ENCODE measurements at regions not wholly inside any gene's neighbourhood (a gene's known extent, or its start where the extent isn't known, plus 50 kb on each side); places are given as distances from the start of the nearest gene placed in this dataset.

GRCh38 chr13:23992781-23993679 is 95.7 kb upstream of the C1QTNF9B start:
- H3K4me3 ChIP-seq: no peak overlapping the region
- H3K9me3 ChIP-seq (ENCODE audit: low read depth): no peaks in the 10 kb centered on the region
- H3K27me3 ChIP-seq: no peaks in the 10 kb centered on the region
- no peaks in the 10 kb centered on the region for H3K9me2 ChIP-seq (replicated peaks; ENCODE audit: insufficient read depth)
- H3K79me2 ChIP-seq: no peaks in the 10 kb centered on the region
- H4K20me1 ChIP-seq (ENCODE audit: insufficient read depth, poor library complexity, severe bottlenecking): no peaks in the 10 kb centered on the region
- H3K36me3 ChIP-seq (replicated peaks; ENCODE audit: insufficient read depth, low read depth): no peaks in the 10 kb centered on the region
- H3K27ac ChIP-seq: peak overlapping the region; percentile 56
- peaks cover 27% of the 10 kb centered on the region for H3K4me1 ChIP-seq (ENCODE audit: insufficient read depth)
- no peak overlapping the region for H3K4me2 ChIP-seq
- DNase-seq (ENCODE audit: low spot score): no peak
- 86% methylated on average over 12 of the region's 12 CpGs for WGBS (ENCODE audit: low lambda C conversion rate, missing lambda C conversion rate)
- TF ChIP-seq EZH2phosphoT487 (IDR thresholded peaks at IDR 0.05; ENCODE audit: low read depth, severe bottlenecking, unreplicated experiment) (no peak), CTCF (IDR thresholded peaks at IDR 0.05; ENCODE audit: poor library complexity) (no peak), EZH2 (IDR thresholded peaks at IDR 0.05; ENCODE audit: borderline replicate concordance) (no peak)
- H2AFZ ChIP-seq: no peak overlapping the region

- Histone ChIP-seq H3K4me1 (ENCODE audit: insufficient read depth) (peaks cover 27% of the 10 kb centered on the region), H3K79me2 (no peaks in the 10 kb centered on the region), H3K4me2 (no peak overlapping the region), H3K27me3 (no peaks in the 10 kb centered on the region), H3K4me3 (no peak overlapping the region), H2AFZ (no peak overlapping the region), H4K20me1 (ENCODE audit: insufficient read depth, poor library complexity, severe bottlenecking) (no peaks in the 10 kb centered on the region), H3K9me3 (ENCODE audit: low read depth) (no peaks in the 10 kb centered on the region), H3K27ac (peak overlapping the region; percentile 56), H3K36me3 (replicated peaks; ENCODE audit: insufficient read depth, low read depth) (no peaks in the 10 kb centered on the region), H3K9me2 (replicated peaks; ENCODE audit: insufficient read depth) (no peaks in the 10 kb centered on the region)
- WGBS (ENCODE audit: low lambda C conversion rate, missing lambda C conversion rate): 100% methylated on average over 1 of the region's 1 CpG
- no peak for DNase-seq (ENCODE audit: low spot score)
- TF ChIP-seq CTCF (IDR thresholded peaks at IDR 0.05; ENCODE audit: poor library complexity) (no peak), EZH2phosphoT487 (IDR thresholded peaks at IDR 0.05; ENCODE audit: low read depth, severe bottlenecking, unreplicated experiment) (no peak)
Observed at GRCh38 chr13:23993680-23993985, 96.3 kb upstream of the C1QTNF9B start.

- no peak for DNase-seq (ENCODE audit: low spot score)
- peaks cover 22% of the 10 kb centered on the region for H3K4me1 ChIP-seq (ENCODE audit: insufficient read depth)
- no peak overlapping the region for H3K4me3 ChIP-seq
- H3K27ac ChIP-seq: no peak overlapping the region
- H3K36me3 ChIP-seq (replicated peaks; ENCODE audit: insufficient read depth, low read depth): no peaks in the 10 kb centered on the region
- no peak overlapping the region for H3K4me2 ChIP-seq
- TF ChIP-seq EZH2 (IDR thresholded peaks at IDR 0.05; ENCODE audit: borderline replicate concordance): no peak
- no peak for TF ChIP-seq CTCF (IDR thresholded peaks at IDR 0.05; ENCODE audit: poor library complexity)
- no peak for TF ChIP-seq EZH2phosphoT487 (IDR thresholded peaks at IDR 0.05; ENCODE audit: low read depth, severe bottlenecking, unreplicated experiment)
- no peaks in the 10 kb centered on the region for H3K79me2 ChIP-seq
- H4K20me1 ChIP-seq (ENCODE audit: insufficient read depth, poor library complexity, severe bottlenecking): no peaks in the 10 kb centered on the region
- H3K9me2 ChIP-seq (replicated peaks; ENCODE audit: insufficient read depth): no peaks in the 10 kb centered on the region
- 80% methylated on average over 6 of the region's 6 CpGs for WGBS (ENCODE audit: low lambda C conversion rate, missing lambda C conversion rate)
- H3K27me3 ChIP-seq: no peaks in the 10 kb centered on the region
- H3K9me3 ChIP-seq (ENCODE audit: low read depth): no peaks in the 10 kb centered on the region
- no peak overlapping the region for H2AFZ ChIP-seq
Observed at GRCh38 chr13:23995283-23996073, 98.2 kb upstream of the C1QTNF9B start.

All from hepatocyte (in vitro differentiated cells).